ENCODE measurements at regions not wholly inside any gene's neighbourhood (a gene's known extent, or its start where the extent isn't known, plus 50 kb on each side); places are given as distances from the start of the nearest gene placed in this dataset.
A peak's percentile ranks its signal among the peaks of the same experiment; 100 is the strongest.

- DNase-seq: peak; percentile 36
Measured at GRCh38 chr5:33260098-33260497, 180.7 kb upstream of the TARS1 start.

- DNase-seq: peak; percentile 90
Measured at GRCh38 chr5:33261305-33261704, 179.5 kb upstream of the TARS1 start.

GRCh38 chr5:33261747-33262146 lies 179.0 kb upstream of the TARS1 start:
- no peak for DNase-seq

- no peak for DNase-seq
Measured at GRCh38 chr5:33267801-33268200, 173.0 kb upstream of the TARS1 start.

GRCh38 chr5:33268374-33268773 lies 172.4 kb upstream of the TARS1 start:
- no peak for DNase-seq

GRCh38 chr5:33270671-33271070 lies 170.1 kb upstream of the TARS1 start:
- DNase-seq: no peak

GRCh38 chr5:33271606-33272005 lies 169.2 kb upstream of the TARS1 start:
- peak; percentile 38 for DNase-seq

GRCh38 chr5:33272288-33272687 lies 168.5 kb upstream of the TARS1 start:
- DNase-seq: peak; percentile 97

GRCh38 chr5:33273985-33274384 lies 166.8 kb upstream of the TARS1 start:
- DNase-seq: no peak

- DNase-seq: peak; percentile 21
Measured at GRCh38 chr5:33275391-33275790, 165.4 kb upstream of the TARS1 start.

GRCh38 chr5:33275921-33276627 lies 164.7 kb upstream of the TARS1 start:
- peak; percentile 93 for DNase-seq

- DNase-seq: no peak
Measured at GRCh38 chr5:33276628-33276950, 164.2 kb upstream of the TARS1 start.

- DNase-seq: no peak
Measured at GRCh38 chr5:33277061-33277650, 163.6 kb upstream of the TARS1 start.

GRCh38 chr5:33281431-33281843 lies 159.3 kb upstream of the TARS1 start:
- no peak for DNase-seq

- DNase-seq: no peak
Measured at GRCh38 chr5:33282157-33282556, 158.6 kb upstream of the TARS1 start.

GRCh38 chr5:33282696-33283095 lies 158.1 kb upstream of the TARS1 start:
- no peak for DNase-seq

- no peak for DNase-seq
Measured at GRCh38 chr5:33283243-33283642, 157.5 kb upstream of the TARS1 start.

- DNase-seq: no peak
Measured at GRCh38 chr5:33284681-33285080, 156.1 kb upstream of the TARS1 start.

- no peak for DNase-seq
Measured at GRCh38 chr5:33287242-33287641, 153.5 kb upstream of the TARS1 start.

GRCh38 chr5:33291216-33292000 lies 149.4 kb upstream of the TARS1 start:
- no peak for DNase-seq

- no peak for DNase-seq
Measured at GRCh38 chr5:33297760-33298216, 143.0 kb upstream of the TARS1 start.

GRCh38 chr5:33299621-33300208 lies 141.1 kb upstream of the TARS1 start:
- peak; percentile 67 for DNase-seq

GRCh38 chr5:33300209-33300742 lies 140.5 kb upstream of the TARS1 start:
- no peak for DNase-seq
